HG02678 (cell line): ENCODE measurements at regions not wholly inside any gene's neighbourhood (a gene's known extent, or its start where the extent isn't known, plus 50 kb on each side); places are given as distances from the start of the nearest gene placed in this dataset.

Experiments used
- ATAC-seq: cut with Tn5 transposase; IDR thresholded peaks from one replicate; pipeline ENCODE4 v1.9.1; 2021; ENCODE audit warnings: mild to moderate bottlenecking, moderate library complexity; ENCODE audit not compliant: unreplicated experiment

- no peak for ATAC-seq
Observed at GRCh38 chr5:167593329-167594060, 698.0 kb upstream of the WWC1 start.

- no peak for ATAC-seq
Observed at GRCh38 chr5:167594061-167594435, 697.4 kb upstream of the WWC1 start.

- ATAC-seq: no peak
Observed at GRCh38 chr5:167594750-167595149, 696.7 kb upstream of the WWC1 start.

GRCh38 chr5:167595196-167595595 is 696.2 kb upstream of the WWC1 start:
- ATAC-seq: no peak

GRCh38 chr5:167598166-167598565 is 693.3 kb upstream of the WWC1 start:
- ATAC-seq: no peak

- ATAC-seq: no peak
Observed at GRCh38 chr5:167602067-167602466, 689.4 kb upstream of the WWC1 start.

GRCh38 chr5:167603135-167603534 is 688.3 kb upstream of the WWC1 start:
- no peak for ATAC-seq

- no peak for ATAC-seq
Observed at GRCh38 chr5:167608390-167609272, 682.8 kb upstream of the WWC1 start.

- no peak for ATAC-seq
Observed at GRCh38 chr5:167614294-167615021, 677.0 kb upstream of the WWC1 start.

- ATAC-seq: no peak
Observed at GRCh38 chr5:167616043-167616890, 675.2 kb upstream of the WWC1 start.

GRCh38 chr5:167623354-167623753 is 668.1 kb upstream of the WWC1 start:
- ATAC-seq: no peak

GRCh38 chr5:167624053-167624452 is 667.4 kb upstream of the WWC1 start:
- no peak for ATAC-seq

GRCh38 chr5:167626341-167627123 is 664.9 kb upstream of the WWC1 start:
- no peak for ATAC-seq

- no peak for ATAC-seq
Observed at GRCh38 chr5:167629634-167630033, 661.8 kb upstream of the WWC1 start.

GRCh38 chr5:167631191-167631590 is 660.3 kb upstream of the WWC1 start:
- ATAC-seq: no peak

GRCh38 chr5:167633114-167633513 is 658.3 kb upstream of the WWC1 start:
- ATAC-seq: no peak

GRCh38 chr5:167633931-167634341 is 657.5 kb upstream of the WWC1 start:
- no peak for ATAC-seq

GRCh38 chr5:167634432-167634831 is 657.0 kb upstream of the WWC1 start:
- no peak for ATAC-seq

- no peak for ATAC-seq
Observed at GRCh38 chr5:167638816-167639215, 652.6 kb upstream of the WWC1 start.

- no peak for ATAC-seq
Observed at GRCh38 chr5:167639273-167639672, 652.2 kb upstream of the WWC1 start.
